HUES6 (cell line): ENCODE measurements at regions not wholly inside any gene's neighbourhood (a gene's known extent, or its start where the extent isn't known, plus 50 kb on each side); places are given as distances from the start of the nearest gene placed in this dataset.
A peak's percentile ranks its signal among the peaks of the same experiment; 100 is the strongest.

ENCODE experiments used
- H3K27ac ChIP-seq: 2 replicates; pipeline ENCODE4 v1.7.0; 2013; ENCODE audit warnings: low read depth, mild to moderate bottlenecking, low read length, inconsistent platforms
- H3K27me3 ChIP-seq: 2 replicates; pipeline ENCODE4 v1.6.1; 2013; ENCODE audit warnings: low read length; ENCODE audit not compliant: control insufficient read depth, insufficient read depth
- H3K36me3 ChIP-seq: 2 replicates; pipeline ENCODE4 v1.6.1; 2013; ENCODE audit warnings: low read length; ENCODE audit not compliant: control insufficient read depth, insufficient read depth
- H3K4me1 ChIP-seq: 2 replicates; pipeline ENCODE4 v1.6.1; 2013; ENCODE audit warnings: low read length; ENCODE audit not compliant: control insufficient read depth, insufficient read depth
- H3K4me3 ChIP-seq: 2 replicates; pipeline ENCODE4 v1.5.1; 2013; ENCODE audit warnings: low read depth, low read length
- H3K9ac ChIP-seq: one replicate; pipeline ENCODE4 v1.6.1; 2013; ENCODE audit warnings: mild to moderate bottlenecking, low read length
- H3K9me3 ChIP-seq: 2 replicates; pipeline ENCODE4 v1.6.1; 2013; ENCODE audit warnings: low read depth, low read length; ENCODE audit not compliant: control insufficient read depth, insufficient read depth

DNA sequence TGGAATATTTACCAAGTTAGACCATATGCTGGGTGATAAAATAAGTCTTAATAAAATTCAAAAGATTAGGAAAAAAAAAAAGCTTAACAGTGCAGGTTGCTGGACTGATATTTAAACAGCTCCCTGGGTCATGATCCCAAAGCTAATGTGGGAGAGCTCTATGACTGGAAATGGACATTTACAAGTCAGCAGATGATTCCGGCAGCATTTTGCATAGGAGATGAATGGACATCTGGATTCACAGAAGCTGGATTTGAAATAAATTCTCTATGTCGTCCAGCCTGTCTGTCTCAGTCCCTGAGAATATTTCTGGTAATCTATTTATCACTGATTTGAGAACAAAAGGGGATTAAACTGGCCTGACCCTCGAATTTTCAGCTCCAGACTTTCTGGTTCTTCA, 52.3 kb upstream of the KLHL25 start:
- Histone ChIP-seq H3K4me3 (no peak overlapping the region), H3K9ac (no peak overlapping the region), H3K4me1 (no peaks in the 10 kb centered on the region), H3K27ac (no peak overlapping the region), H3K9me3 (no peaks in the 10 kb centered on the region), H3K27me3 (no peaks in the 10 kb centered on the region), H3K36me3 (no peaks in the 10 kb centered on the region)

DNA sequence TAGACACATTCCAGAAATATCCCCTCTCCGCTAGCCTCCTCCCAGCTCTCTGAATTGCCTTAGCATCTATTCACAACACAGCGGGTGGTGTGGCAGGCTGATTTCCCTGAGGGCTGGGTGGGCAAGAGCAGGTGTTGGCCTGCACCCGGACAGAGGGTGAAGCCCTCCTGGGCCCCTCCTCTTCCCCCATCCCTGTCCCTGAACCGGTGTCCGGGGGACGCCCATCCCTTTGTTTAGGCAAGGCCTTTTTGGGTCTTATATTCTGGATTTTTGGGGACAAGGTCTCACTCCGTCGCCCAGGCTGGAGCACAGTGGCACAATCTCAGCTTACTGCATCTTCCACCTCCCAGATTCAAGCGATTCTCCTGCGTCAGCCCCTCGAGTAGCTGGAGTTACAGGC, 55.2 kb upstream of the KLHL25 start:
- Histone ChIP-seq H3K9me3 (no peaks in the 10 kb centered on the region), H3K4me1 (no peaks in the 10 kb centered on the region), H3K4me3 (no peak overlapping the region), H3K27ac (no peak overlapping the region), H3K36me3 (no peaks in the 10 kb centered on the region), H3K27me3 (no peaks in the 10 kb centered on the region), H3K9ac (no peak overlapping the region)

DNA sequence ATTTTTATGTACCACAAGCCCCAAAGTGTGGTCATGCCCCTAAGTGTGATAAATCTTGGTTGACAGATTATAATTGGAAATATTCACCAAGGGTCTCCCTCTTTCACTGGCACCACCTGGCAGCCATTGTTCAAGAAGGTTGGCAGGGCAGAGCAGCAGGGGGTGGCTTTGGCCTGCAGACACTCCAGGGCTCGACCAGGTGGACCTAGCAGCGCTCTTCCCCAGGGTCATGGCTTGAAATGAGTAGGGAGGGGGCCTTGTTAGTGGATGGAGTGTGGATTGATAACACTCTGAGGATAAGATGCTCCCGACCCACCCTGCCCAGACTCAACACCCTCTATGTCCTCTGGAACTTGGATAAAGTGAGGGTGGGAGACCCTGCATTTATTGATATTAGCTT, 58.2 kb upstream of the KLHL25 start:
- Histone ChIP-seq H3K9me3 (no peaks in the 10 kb centered on the region), H3K36me3 (no peaks in the 10 kb centered on the region), H3K4me3 (no peak overlapping the region), H3K4me1 (no peaks in the 10 kb centered on the region), H3K27me3 (no peaks in the 10 kb centered on the region), H3K9ac (no peak overlapping the region), H3K27ac (no peak overlapping the region)

DNA sequence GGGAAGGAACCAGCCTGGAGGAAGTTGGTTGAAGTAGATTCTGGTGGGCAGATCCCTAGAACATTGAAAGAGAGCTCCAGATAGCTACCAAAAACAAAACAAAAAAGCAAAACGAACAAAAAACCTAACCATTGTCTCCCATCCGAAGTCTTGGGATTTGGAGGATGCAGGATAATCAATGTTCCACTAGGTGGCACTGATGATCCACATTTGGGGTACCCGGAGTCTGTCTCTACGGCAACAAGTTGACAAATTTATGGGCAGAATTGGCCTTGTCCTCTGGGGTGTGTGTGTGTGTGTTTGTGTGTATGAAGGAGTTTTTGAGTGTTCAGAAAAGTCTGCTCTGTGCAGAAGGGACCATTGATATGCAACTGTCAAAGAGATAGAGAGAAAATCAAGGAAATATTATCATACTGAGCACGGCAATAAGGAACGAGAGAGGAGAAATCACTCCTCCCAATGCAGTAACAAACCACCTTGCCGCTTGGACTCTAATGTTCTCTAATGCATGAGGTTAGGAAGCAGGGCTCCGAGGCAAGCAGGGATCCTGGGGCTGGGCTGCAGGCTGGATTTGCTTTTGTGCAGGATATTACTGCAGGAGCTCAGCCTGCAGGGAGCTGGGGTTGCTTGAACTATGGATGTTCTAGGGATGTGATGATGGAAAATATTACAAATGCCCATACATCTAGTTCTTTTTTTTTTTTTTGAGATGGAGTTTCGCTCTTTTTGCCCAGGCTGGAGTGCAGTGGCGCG, 59.8 kb upstream of the KLHL25 start:
- Histone ChIP-seq H3K27ac (no peak overlapping the region), H3K9ac (no peak overlapping the region), H3K36me3 (no peaks in the 10 kb centered on the region), H3K9me3 (no peaks in the 10 kb centered on the region), H3K27me3 (no peaks in the 10 kb centered on the region; the same call in 1 of the 2 replicates), H3K4me1 (no peaks in the 10 kb centered on the region), H3K4me3 (no peak overlapping the region; the same call in 1 of the 2 replicates)

DNA sequence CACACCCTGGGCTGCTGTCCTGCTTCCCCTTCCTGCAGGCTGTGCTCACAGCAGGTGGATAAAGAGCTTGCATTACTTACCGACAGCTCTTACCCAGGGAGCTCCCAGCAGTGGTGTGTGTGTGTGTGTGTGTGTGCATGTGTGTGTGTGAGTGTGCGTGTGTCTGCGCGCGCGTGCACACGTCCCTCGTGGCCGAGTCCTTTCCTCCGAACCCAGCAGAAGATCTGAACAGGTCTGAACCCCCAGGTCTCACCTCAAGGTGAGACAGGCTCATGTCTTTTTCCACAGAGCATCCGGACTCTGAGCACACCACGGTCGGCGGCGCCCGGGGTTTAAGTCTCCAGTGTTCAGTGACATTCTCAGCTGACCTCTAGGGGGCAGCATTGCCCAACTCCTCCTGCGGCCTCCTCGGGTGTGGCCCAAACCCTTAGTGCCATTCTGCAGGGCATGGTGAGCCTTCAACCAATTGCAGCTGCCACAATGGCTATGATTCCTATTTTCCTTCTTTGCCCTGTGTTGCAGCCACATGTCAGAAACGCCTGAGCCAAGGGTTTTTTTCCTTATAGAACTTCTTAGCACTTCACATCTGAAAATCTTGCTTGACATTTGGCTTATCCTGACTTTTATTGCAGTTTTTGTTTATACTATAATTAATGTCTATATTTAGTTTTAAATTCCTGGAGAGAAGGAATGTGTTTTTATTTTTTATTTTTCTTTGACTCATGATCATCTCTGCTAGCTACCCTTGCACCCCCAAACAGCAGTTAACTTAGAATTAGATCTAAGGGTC, 64.1 kb upstream of the KLHL25 start:
- H3K9me3 ChIP-seq = no peaks in the 10 kb centered on the region
- H3K27me3 ChIP-seq = no peaks in the 10 kb centered on the region; the same call in 1 of the 2 replicates
- H3K4me3 ChIP-seq = peak overlapping the region; percentile 51
- H3K4me1 ChIP-seq = 0 out of 2 replicates have a peak, but pooled peaks cover 3% of the 10 kb centered on the region
- no peaks in the 10 kb centered on the region for H3K36me3 ChIP-seq
- no peak overlapping the region for H3K27ac ChIP-seq
- no peak overlapping the region for H3K9ac ChIP-seq

DNA sequence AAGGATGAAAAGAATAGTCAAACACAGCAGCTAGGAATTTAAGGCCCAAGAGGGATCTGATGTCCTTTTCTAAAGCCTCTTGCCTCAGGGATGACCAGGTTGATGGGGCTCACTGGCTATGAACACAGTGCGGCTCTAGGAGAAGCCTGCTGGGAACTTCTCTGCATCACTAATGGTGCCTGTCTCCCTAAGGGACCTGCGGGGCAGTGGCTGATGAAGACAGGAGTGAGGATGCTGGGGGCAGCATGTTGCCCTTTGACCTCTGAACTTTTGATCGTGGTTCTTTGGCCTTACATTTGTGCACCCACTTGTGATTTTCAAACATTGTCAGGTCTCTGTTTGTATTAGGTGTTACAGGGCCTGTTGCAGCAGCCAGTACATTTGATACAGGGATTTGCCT, 64.9 kb upstream of the KLHL25 start:
- Histone ChIP-seq H3K4me1 (peaks cover 5% of the 10 kb centered on the region), H3K9me3 (no peaks in the 10 kb centered on the region), H3K9ac (no peak overlapping the region), H3K27me3 (no peaks in the 10 kb centered on the region; the same call in 1 of the 2 replicates), H3K4me3 (no peak overlapping the region), H3K27ac (no peak overlapping the region), H3K36me3 (no peaks in the 10 kb centered on the region)

DNA sequence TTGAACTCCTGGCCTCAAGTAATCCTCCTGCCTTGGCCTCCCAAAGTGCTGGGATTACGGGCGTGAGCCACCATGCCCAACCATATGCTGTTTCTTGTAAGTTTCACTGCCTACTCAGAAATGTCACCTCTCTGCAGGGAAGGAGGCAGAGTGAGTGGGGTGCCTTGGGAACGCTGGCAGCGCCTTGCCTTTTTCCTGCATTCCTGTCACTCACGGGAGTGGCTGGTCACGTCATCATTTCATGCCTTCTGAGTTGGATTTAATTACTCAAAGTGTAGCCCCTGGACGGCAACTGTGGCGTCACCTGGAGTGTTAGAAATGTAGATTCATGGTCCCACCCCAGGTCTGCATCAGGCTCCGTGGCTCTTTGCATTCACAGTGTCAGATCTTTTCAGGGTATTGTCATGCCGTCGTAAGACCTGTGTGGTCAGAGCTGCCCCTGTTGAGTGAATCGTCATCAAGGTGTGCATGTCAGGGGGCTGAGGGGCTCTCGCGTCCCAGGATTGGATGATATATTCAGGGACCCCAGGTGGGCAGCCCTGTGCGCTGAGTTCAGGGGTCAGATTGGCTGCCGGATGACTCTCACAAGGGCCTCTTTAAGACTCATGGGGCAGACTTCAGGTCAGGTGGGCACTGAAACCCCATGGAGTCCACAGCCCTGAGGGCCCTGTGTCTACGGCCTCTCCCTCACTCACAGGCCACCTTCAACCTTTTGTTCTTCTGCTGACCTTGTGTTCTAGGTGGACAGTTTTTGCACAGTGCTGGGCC, 65.9 kb upstream of the KLHL25 start:
- no peak overlapping the region for H3K27ac ChIP-seq
- peaks cover 7% of the 10 kb centered on the region for H3K4me1 ChIP-seq
- no peaks in the 10 kb centered on the region; the same call in 1 of the 2 replicates for H3K27me3 ChIP-seq

DNA sequence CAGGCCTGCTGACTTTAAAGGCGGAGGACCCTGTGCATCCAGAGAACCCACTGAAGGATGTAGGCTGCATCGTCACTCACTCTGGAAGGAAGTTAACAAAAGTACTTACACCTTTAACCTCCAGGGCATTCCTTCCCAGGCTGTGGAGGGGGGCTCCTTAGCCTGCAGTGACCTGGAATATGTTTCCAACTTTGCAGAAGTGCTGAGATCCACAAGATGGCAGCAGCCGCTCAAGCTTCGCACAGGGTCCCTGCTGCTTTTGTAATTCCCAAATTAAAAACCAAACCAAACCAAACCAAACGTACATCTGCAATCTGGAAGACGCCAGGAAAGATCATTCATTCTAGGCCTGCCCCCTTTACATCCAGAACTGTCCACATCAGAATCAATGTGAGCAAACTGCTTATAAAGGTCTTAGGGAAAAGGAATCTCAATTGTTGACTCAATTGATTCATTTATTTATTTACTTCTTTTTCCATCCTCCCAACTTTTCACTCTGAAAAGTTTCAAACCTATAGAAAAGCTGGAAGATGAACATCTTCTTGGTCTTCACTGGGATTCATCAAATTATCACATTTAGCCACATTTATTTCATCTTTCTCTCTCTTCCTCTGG, 70.5 kb upstream of the KLHL25 start:
- Histone ChIP-seq H3K27ac (no peak overlapping the region), H3K9me3 (no peaks in the 10 kb centered on the region), H3K36me3 (no peaks in the 10 kb centered on the region), H3K4me3 (no peak overlapping the region), H3K27me3 (no peaks in the 10 kb centered on the region), H3K9ac (no peak overlapping the region), H3K4me1 (peaks cover 7% of the 10 kb centered on the region)

More for the DNA sequence above, 65.9 kb upstream of the KLHL25 start:
- no peak overlapping the region for H3K9ac ChIP-seq
- H3K4me3 ChIP-seq = no peak overlapping the region
- no peaks in the 10 kb centered on the region for H3K9me3 ChIP-seq
- no peaks in the 10 kb centered on the region for H3K36me3 ChIP-seq

DNA sequence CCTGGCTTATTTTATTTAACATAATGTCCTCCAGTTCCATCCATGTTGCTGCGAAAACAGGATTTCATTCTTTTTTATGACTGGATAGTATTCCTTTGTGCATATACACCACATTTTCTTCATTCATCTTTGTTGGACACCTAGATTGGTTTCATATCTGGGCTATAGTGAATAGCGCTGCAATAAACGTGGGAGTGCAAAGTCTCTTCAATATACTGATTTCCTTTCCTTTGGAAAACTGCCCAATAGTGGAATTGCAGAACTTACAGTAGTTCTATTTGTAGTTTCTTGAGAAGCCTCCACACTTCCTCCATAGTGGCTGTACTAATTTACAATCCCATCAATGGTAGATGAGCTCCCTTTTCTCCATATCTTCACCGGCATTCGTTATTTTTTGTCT, 72.5 kb upstream of the KLHL25 start:
- no peaks in the 10 kb centered on the region for H3K9me3 ChIP-seq
- no peaks in the 10 kb centered on the region for H3K36me3 ChIP-seq
- H3K4me1 ChIP-seq = peaks cover 4% of the 10 kb centered on the region
- no peaks in the 10 kb centered on the region for H3K27me3 ChIP-seq
- no peak overlapping the region for H3K9ac ChIP-seq
- H3K4me3 ChIP-seq = no peak overlapping the region
- H3K27ac ChIP-seq = no peak overlapping the region

DNA sequence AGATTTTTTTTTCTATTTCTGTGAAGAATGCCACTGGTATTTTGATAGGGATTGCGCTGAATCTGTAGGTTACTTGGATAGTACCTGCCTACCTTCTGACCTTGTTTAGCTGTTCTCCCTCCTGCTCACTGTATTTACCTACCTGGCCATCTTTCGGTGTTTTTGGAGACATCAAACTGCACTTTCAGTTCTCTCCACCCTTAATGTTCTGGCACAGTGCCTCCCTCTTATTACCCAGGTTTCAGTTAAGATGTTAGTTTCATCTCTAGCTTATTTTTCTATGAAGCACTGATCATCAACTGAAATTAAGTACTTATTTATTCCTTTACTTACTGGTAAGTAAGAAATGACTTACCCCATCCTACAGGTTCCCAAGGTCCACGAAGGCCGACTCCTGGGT, 74.4 kb upstream of the KLHL25 start:
- Histone ChIP-seq H3K36me3 (no peaks in the 10 kb centered on the region), H3K9me3 (no peaks in the 10 kb centered on the region), H3K27ac (no peak overlapping the region), H3K9ac (no peak overlapping the region), H3K4me1 (peaks cover 4% of the 10 kb centered on the region), H3K27me3 (no peaks in the 10 kb centered on the region), H3K4me3 (no peak overlapping the region)
